ENCODE measurements at regions not wholly inside any gene's neighbourhood (a gene's known extent, or its start where the extent isn't known, plus 50 kb on each side); places are given as distances from the start of the nearest gene placed in this dataset.

DNA sequence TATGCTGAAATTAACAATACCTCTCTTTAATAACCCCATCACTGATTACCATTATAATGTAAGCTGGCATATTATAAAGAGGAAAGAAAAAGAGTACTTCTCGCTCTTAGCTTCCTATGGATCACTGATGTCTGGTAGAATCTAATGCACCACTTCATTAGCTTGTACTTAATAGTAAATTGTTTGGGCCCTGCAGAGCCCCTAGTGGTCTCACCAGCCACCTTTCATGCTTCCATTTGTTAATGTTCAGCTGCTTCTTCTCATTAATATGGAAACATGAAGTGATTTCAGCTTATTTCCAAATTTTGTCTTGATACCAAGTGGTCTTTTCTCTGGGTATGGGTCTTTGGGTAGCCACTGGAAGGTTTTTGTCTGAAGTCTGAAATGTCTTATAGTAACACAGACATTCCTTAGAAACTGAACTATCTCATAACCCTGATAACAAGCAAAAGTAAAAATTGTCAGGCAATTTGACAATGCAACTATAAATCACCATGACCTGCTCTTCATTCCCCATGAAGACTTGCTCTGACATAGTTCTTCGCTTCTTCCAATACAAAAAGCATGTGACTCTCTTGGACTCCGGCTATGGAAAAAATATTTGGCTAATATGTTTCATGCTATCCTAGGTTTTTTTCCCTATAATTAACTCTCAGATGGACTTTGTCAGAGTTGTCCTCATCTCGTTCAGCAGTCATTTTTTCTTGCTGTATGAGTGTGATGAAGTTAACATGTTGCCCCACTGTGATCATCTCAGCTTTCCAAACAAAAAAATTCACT lies 395.8 kb upstream of the MARCKS start:
- no peak for DNase-seq (ENCODE audit: low read depth)

DNA sequence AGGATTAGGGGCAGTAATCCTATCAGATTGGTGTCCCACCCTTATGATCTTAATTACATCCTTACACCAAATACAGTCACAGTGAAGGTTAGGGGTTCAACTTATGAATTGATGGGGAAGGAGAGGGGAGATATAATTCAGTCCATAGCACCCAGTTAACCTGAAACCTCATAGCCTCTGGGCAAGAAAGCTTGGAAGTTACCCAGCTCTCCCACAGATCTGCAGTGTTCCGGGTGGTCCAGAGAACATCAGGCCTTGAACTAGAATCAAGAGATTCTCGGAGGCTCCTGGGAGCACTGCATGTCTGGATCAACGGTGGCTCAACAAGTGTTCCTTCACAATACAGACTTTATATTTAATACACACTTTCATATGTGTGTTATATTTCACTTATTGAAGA lies 392.6 kb upstream of the MARCKS start:
- DNase-seq (ENCODE audit: low read depth): no peak

DNA sequence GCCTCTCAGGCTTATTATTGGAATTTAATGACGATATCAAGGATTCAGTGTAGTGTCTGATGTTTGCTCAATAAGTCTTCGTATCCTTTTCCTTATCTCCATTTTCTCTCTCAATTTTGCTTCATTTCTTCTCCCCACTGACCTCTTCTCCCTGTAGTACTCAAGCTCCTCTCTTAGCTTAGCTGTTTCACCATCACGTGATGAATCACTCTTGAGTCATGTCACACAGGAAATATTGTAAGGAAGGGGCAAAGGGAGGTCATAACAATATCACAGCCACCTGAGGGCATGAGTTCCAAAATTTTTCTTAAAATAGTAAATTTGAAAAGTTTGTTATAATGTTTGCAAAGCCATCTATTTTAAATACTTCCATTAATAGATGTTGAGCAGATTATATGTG lies 392.2 kb upstream of the MARCKS start:
- no peak for DNase-seq (ENCODE audit: low read depth)

DNA sequence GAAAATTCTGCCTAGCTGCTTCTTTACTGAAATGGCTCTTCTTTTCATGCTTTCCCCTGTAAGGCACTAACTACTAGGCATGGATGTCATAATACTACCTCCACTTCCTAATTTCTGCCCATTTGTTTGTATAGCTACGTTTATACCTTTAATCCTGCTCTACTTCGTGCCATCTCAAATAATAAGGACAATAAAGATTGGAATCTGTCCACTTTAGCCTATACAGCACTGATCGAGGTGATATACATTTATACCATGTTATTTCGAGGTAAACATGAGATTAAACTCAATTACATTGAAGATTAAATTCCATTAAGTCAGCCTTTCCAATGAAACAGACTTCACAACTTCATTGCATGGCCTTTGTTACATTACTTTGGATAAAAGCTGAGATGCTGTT lies 390.6 kb upstream of the MARCKS start:
- DNase-seq (ENCODE audit: low read depth): no peak

DNA sequence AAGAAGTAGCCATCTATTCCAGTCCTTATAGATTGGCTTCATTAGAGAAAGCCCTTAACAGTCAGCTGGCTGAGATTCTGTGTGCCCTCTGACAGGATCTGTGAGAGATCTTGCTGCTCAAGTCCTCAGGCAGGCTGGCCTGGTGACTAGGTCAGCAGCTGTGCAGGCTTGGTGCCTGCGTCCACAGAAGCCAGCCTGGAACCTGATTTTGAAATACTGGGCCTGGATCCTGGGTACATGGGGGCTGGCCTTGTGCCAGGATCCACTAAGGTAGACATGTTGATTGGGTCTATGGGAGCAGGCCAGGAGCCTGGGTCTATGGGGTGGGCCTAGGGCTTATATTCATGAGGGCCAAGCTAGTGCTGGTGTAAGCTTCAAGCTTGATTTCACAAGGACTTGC lies 381.8 kb upstream of the MARCKS start:
- DNase-seq (ENCODE audit: low read depth): no peak

DNA sequence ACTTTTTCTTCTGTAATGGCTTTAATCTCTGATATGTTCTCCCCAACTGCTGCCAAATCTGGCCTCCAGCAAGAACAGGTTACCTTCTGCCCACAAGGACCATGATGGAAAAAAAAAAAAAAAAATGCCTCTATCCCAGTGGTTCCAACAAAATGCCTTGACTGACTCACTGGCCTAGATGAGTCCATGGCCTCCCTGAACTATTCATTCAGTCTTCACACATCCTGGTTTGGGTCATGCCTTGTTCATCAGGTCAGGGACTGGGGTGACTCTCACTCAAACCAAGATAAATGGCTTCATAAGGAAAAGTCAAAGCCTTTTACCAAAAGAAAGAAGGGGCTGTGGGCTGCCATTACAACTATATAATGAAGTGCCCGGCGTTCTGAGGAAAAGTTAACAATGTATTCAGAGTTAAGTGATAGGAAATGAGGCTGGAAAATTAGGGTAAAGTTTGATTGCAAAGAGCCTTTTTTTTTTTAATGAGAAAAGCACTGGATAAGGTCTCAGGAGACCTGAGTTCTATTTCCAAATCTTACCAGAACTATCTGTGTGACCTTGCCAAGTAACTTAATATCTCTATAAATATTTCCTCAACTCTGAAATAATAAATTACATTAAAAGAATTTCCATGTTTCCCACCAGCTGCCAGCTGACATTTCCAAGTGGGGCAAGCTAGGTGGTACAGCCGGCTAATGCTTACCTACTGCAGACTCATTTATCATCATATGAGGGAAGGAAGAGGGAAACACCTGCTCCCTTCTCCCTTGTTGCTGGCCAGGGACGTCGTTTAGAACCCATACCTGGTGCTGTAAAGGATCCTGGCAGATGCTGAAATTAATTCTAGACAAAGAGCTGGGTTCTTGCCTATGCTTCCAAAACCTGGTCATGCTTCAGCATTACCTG lies 380.0 kb upstream of the MARCKS start:
- no peak for DNase-seq (ENCODE audit: low read depth)

DNA sequence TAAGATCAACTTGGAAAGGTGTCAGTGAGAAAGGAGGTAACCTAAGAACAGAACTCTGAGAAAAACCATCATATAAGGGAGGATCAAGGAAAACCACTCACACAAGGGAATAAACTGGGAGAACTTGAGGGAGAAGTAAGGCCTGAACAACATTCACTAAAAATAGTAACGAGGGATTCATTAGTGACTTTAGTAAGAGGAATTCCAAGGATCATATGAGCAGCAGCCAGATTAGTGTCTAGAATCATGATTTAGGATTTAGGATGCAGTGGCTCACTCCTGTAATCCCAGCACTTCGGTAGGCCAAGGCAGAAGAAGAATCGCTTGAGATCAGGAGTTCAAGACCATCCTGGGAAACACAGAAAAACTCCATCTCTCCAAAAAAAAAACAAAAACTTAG lies 376.5 kb upstream of the MARCKS start:
- DNase-seq (ENCODE audit: low read depth): no peak

DNA sequence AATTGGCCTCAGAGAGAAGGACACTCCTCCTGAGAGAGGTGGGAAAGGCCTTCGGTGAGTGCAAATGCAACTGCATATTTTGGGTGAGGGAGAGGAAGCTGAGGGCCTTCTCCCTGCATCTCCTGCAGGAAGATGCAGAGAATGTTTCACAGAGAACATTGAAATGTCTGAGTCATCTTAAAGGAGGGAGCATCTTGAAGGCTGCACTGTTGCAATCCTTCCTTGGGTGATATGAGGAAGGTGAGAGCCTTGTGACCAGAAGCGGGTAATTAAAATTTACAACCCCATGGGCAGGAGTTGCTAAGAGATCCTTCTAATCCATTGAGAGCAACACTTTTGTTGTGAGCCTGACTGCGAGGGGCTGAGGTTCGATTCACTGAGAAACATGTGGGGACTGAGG lies 375.7 kb upstream of the MARCKS start:
- no peak for DNase-seq (ENCODE audit: low read depth)

DNA sequence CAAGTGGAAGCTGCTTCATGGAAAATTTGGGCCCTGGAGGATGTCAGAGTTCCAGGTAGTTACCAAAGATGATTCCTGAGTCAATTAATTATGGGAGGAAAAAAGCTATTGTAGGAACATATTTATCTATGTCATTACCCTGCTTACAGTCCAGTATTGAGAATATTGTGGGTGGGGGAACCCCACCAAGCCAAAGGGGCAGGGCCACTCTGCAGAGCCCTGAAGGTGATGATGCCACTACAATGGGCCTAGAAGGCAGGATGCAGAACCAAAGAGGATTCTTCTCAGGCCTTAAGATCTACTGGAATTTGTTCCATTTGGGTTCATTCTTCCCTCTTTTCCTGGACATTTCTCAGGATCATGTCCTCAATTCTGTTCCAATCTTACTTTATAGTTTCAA lies 375.2 kb upstream of the MARCKS start:
- DNase-seq (ENCODE audit: low read depth): no peak

DNA sequence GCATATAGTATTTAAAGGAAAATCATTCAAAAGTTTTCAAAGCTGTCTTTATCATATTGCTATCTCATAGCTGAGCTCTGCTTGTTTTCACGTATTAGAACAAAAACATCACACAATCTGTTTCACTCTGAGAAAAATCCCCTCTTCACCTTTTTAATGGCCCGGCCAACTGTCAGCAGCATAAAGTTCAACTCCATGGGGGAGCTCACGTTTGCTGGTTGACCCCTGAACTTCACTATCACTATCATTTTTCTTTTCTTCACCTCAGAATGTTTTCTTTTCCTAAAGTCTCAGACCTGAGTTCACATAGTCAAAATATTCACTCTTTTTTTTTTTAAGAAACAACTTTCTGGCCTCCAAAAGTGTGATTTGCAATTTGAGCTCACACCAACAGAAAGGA lies 374.4 kb upstream of the MARCKS start:
- no peak for DNase-seq (ENCODE audit: low read depth)

DNA sequence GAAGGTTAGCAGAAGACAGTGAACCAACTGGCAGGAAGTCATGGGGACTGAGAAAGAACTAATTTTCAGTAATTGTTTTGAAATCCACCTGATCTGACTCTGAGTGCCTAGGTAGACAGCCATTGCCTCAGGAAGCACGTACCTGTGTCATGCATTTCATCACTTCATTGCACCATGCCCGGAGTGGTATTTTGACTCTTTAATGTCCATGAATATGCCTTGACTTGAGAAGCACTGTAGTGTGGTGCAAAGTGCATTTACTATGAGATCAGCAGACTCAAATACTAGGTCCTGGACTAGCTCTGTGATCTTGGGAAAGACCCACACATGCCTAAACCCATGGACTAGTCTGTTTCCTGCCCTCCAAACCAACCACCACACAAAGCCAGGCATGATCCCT lies 370.9 kb upstream of the MARCKS start:
- no peak for DNase-seq (ENCODE audit: low read depth)

DNA sequence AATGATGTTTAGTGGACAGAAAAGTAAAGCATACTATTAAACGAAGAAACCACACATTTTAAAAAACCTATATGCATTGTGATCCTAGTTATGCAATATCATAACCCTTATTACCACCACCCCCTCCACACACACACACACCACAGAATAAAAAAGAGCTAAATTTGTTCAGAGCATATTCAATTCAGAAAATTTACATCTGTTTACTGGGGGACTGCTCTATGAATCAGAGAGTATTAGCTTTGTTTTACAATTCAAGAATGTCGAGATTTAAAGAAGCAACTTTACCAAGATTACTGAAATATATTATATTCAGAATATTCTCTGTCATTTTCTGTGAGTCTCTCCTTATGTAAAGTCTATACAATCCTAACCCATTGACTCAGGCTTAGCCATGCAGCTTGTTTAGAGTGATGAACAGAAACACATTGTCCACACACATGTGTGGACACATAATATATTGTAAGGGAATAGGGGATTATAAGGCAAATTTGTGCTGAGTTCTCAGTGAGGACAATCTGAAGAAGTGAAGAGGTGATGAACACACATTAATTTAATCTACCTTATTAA lies 369.6 kb upstream of the MARCKS start:
- no peak for DNase-seq (ENCODE audit: low read depth)

DNA sequence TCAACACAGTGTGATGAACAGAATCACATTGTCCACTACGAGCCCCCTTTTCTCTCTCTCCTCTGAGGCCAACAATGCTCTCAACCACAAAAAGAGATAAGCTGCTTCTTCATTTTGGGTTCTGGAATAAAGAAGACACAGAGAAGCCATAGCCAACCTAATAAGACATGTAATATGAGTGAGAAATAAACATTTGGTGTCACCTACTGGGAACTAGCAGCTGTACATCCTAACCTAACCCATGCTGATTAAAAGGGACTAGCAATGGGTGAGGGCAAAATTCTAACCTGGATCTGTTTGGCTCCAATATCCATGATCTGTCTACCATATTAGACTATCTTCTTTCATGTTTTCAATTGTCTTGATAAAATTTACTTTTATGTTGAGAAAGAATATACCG lies 369.1 kb upstream of the MARCKS start:
- no peak for DNase-seq (ENCODE audit: low read depth)

DNA sequence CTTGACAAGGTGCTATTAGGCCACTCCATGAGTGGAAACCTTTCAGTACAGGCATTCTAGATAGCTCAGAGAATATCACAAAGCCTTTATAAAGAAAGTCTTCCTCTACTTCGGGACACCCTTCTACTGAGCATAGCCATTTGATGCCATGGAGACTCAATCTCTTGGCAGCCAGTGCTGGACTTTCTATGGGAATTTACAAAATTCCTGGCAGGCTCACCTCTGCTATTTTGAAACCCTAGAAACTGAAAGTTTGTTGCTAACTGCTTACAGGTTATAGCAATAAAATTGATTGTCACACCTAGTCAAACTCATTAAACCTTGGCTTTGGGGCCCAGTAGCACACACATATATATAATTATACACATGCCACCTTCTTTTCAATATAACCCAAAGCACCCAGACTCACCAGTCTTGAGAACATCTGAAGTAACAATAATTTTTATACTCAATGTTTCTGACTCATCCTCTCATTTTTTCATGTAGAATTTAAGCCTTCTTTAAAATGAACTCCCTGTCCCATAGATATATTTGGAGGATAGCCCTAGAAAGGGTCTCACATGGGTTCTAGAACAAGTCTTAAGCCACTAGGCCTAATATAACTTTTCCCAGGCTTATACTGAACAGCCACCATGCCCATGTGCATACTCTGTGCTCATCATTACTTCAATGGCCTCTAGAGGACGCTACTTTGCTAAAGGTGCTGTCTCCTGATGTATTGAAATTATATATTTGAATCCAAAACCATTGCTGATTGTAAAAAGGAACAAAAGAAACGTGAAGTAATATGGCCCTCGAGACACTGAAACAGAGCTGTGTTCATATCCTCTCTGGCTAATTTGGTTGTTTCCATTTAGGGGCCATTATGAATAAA lies 368.1 kb upstream of the MARCKS start:
- DNase-seq (ENCODE audit: low read depth): no peak

DNA sequence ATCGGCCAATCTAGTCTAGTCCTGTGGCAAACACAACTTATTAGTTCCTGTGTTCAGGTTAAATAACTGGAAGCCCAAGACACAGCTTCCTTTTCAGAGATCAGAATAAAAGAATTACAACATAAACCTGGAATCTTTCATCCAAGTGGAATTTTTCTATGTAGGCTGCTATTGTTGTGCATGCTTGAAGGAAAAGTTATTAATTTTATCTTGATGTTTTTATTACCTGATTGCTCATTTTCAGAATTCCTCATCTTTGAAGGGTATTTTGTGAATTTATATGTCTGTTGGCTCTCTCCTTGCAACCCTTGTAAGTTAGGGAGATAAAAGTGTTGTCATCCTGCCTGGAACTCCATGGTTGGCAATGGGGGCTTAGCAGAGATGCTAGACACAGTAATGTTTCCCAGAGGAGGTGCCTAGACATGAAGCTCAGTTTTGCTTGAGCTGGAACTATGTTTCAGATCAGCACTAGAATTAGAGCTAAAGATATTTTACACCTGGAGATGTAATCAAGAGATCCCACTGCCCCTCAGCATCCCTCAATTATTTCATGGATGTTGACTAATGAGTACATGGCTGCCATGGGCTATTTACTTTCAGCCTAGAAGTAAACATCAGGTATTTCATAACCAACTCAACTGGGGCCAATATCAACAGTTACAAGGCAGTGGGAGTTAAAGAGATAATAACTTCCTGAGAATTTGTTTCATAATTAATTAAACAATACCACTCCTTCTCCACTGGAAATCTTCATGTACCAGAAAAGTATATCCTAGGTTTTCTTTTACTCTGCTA lies 367.0 kb upstream of the MARCKS start:
- DNase-seq (ENCODE audit: low read depth): no peak

DNA sequence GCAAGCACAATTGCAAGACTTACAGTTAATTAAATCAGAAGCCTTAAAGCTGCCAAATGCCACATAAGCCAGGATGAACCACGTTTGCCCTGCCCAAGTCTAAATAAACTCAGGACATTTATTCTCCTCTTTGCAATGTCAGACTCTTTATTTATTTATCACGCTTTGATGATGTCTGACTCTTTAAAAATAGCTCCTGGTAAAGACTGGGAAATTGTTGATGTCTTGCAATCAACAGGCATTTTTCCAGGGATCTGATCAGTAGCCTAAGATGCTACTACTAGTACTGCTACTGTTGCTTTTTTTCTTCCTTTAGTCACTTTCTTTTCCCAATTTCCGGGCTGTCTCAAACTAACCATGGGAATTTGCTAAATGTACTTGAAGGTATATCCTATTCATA lies 365.8 kb upstream of the MARCKS start:
- DNase-seq (ENCODE audit: low read depth): no peak

DNA sequence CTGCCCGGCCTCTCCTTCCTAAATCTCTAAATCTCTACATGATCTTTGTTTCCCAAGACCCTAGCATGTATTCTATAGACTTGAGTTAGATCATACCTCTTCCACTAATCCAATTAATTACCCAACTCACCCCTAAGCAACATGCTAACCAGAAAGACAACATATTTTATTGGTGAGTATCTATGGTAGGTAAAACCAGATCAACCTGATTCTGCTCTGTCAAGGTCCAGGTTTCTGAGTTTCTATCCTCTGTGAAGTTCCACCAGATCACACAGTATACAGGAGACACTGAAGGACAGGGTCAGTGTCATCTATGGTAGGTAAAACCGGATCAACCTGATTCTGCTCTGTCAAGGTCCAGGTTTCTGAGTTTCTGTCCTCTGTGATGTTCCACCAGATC lies 363.2 kb upstream of the MARCKS start:
- no peak for DNase-seq (ENCODE audit: low read depth)

DNA sequence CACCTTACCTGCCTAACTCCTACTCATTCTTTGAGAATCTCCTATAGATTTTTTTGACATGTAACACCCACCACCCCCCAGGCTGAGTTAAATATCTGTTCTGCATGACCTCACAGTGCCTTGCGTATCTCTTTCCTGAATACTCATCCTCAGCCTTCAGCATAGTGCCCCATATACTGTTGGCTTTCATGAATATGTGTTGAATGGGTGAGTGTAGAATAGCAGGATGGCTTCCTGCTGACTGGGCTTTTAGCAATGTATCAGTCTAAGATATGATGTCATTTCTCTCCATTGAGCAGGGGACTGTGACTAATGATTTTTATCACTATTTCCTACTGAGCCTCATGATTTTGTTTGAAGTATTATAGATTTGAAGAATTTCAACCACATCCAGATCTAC lies 361.6 kb upstream of the MARCKS start:
- no peak for DNase-seq (ENCODE audit: low read depth)

DNA sequence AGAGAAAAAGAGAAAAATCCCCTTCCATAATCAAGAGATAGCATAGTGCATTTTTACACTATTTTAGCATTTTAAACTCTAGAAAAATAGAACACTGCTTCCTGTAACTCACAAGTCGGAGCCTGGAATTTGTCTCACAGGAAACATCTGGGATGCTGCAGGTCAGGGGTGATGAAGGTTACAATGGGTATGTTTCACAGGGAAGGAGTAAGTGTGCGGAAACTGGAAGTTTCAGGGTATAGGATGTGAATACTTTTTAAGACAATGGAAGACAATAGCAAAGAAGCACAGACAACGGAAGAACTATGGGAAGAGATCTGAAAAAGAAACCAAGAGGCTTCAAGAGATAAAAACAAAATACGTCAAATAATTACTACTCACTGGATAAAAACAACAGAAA lies 361.0 kb upstream of the MARCKS start:
- DNase-seq (ENCODE audit: low read depth): no peak

DNA sequence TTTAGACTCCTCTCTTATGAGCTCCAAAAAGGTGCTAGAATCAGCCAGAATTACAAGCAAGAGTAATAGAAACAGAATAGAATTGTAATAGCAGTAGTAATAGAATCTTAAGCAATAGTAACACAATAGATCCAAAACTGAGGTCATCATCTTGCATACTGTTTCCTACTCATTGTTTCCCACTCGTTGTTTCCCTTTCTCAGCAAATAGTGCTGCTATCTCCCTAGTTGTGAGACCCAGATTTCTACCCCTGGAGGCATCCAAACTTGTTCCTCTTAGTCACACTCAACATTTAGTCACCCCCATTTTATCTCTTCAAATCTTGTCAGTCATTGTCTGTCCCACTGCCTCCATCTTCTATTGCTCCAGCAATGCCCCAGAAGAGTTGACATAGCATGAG lies 356.9 kb upstream of the MARCKS start:
- no peak for DNase-seq (ENCODE audit: low read depth)

DNA sequence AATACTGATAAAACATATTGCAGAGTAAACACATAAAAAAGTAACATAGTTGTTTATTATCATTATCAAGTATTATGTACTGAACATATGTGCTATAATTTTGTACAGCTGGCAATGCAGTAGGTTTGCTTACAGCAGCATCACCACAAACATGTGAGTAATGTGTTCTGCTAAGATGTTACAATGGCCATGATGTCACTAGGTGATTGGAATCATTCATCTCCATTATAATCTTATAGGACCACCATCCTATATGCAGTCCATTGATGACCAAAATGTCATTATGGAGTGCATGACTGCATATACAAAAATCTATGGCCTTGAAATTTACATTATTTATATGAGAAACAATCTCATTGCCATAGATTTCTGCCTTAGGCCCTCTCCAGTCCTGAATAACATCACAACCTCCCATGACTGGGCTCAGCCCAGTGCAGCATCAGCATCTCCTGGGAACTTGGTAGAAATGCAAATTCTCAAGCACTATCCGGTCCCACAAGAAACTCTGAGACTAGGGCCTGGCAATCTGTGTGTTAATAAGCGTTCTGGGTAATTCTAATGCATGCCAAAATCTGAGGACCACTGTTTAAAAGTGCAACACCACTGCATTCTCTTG lies 352.0 kb upstream of the MARCKS start:
- DNase-seq (ENCODE audit: low read depth): no peak
